HCT116 (cell line): ENCODE measurements at regions not wholly inside any gene's neighbourhood (a gene's known extent, or its start where the extent isn't known, plus 50 kb on each side); places are given as distances from the start of the nearest gene placed in this dataset.

ENCODE experiments used
- ATAC-seq: fragments of 200-7000 bp; cut with Tn5 transposase; 2 replicates; pipeline ENCODE4 v1.9.1; 2020; ENCODE audit warnings: mild to moderate bottlenecking, moderate library complexity
- BruUV-seq: library from RNA; stranded (reverse); fragments of 400-500 nt; replicated peaks from 2 replicates; lab custom pipeline; 2021; lab: Mats Ljungman, UMichigan
- CTCF ChIA-PET: fragments of 300-600 bp; sonication (Branson Sonifier 250); formaldehyde crosslinking; loops from one replicate; lab custom pipeline; 2021; ENCODE audit warnings: antibody characterized with exemption; lab: Charles Lee
- POLR2A ChIA-PET: fragments of 300-600, 350-600 bp; sonication (Branson Sonifier 250); formaldehyde crosslinking; loops from one replicate; lab custom pipeline; 2021; ENCODE audit warnings: antibody characterized with exemption; lab: Charles Lee
- RAD21 ChIA-PET, 2 experiments: fragments of 300-600 bp; sonication (Branson Sonifier 250); formaldehyde crosslinking; loops; one replicate each; lab custom pipeline; 2023; ENCODE audit warnings: low total read pairs in 2 of 2; ENCODE audit not compliant: uncharacterized antibody in 2 of 2, unreplicated experiment in 2 of 2, low non-redundant PET in 1 of 2; lab: Charles Lee
- DNase-seq: peaks from one replicate; pipeline ENCODE4 v3.0.0-alpha.2; 2010; ENCODE audit warnings: low read depth, low spot score
- H2AFZ ChIP-seq: fragments of 200-600 bp; shearing (Covaris generic), sonication (generic); 2 replicates; pipeline ENCODE4 v1.6.1; 2017; ENCODE audit warnings: low read depth, mixed run types, mixed read lengths, antibody characterized with exemption, low read length; ENCODE audit not compliant: poor library complexity, severe bottlenecking
- H3K27ac ChIP-seq: 2 replicates; pipeline ENCODE4 v1.5.1; 2012; ENCODE audit warnings: low read depth, low read length
- H3K27me3 ChIP-seq: fragments of 200-600 bp; sonication (generic); 2 replicates; pipeline ENCODE4 v1.6.1; 2016; ENCODE audit warnings: mixed run types, low read length, mixed read lengths; ENCODE audit not compliant: insufficient read depth
- H3K36me3 ChIP-seq, 2 experiments: fragments of 200-500 bp in 1 of 2; fragments of 200-600 bp in 1 of 2; sonication (Bioruptor generic) in 1 of 2; sonication (generic) in 1 of 2; 2 replicates each; pipeline versions ENCODE4 v1.5.1 to v1.6.1; 2014 to 2016; ENCODE audit warnings: low read length in 2 of 2, inconsistent platforms in 1 of 2, mixed read lengths in 1 of 2, mixed run types in 1 of 2; ENCODE audit not compliant: insufficient read depth in 2 of 2, control insufficient read depth in 1 of 2
- H3K4me1 ChIP-seq, 2 experiments: fragments of 200-600 bp in 1 of 2; sonication (generic) in 1 of 2; 2 replicates each; pipeline versions ENCODE4 v1.5.1 to v1.6.1; 2012 to 2017; ENCODE audit warnings: low read length in 2 of 2, inconsistent platforms in 1 of 2, mild to moderate bottlenecking in 1 of 2, mixed read lengths in 1 of 2, mixed run types in 1 of 2, moderate library complexity in 1 of 2; ENCODE audit not compliant: insufficient read depth in 2 of 2, control insufficient read depth in 1 of 2
- H3K4me2 ChIP-seq: fragments of 200-600 bp; sonication (generic); 2 replicates; pipeline ENCODE4 v1.6.1; 2017; ENCODE audit warnings: mixed run types, low read length, mixed read lengths
- H3K4me3 ChIP-seq, 2 experiments: fragments of 200-600 bp in 1 of 2; sonication (generic) in 1 of 2; replicated peaks in 1 of 2; 2 replicates each; pipeline ENCODE4 v1.5.1; 2011 to 2016; ENCODE audit warnings: low read length in 2 of 2, control low read depth in 1 of 2, low read depth in 1 of 2, mild to moderate bottlenecking in 1 of 2, mixed read lengths in 1 of 2, mixed run types in 1 of 2
- H3K79me2 ChIP-seq: fragments of 200-600 bp; sonication (generic); 2 replicates; pipeline ENCODE4 v1.6.1; 2017; ENCODE audit warnings: mild to moderate bottlenecking, mixed run types, low read length, moderate library complexity, mixed read lengths; ENCODE audit not compliant: insufficient read depth
- H3K9ac ChIP-seq: fragments of 200-600 bp; sonication (generic); 2 replicates; pipeline ENCODE4 v1.6.1; 2016; ENCODE audit warnings: low read length, mixed read lengths
- H3K9me2 ChIP-seq: fragments of 200-600 bp; sonication (generic), shearing (Covaris generic); 2 replicates; pipeline ENCODE4 v1.6.1; 2017; ENCODE audit warnings: mixed run types, mild to moderate bottlenecking, moderate library complexity; ENCODE audit not compliant: insufficient read depth
- H3K9me3 ChIP-seq, 2 experiments: fragments of 200-500 bp in 1 of 2; fragments of 200-600 bp in 1 of 2; sonication (Bioruptor generic) in 1 of 2; sonication (generic) in 1 of 2; 2 replicates each; pipeline ENCODE4 v1.6.1; 2014 to 2017; ENCODE audit warnings: low read length in 2 of 2, mixed read lengths in 2 of 2, inconsistent platforms in 1 of 2, low read depth in 1 of 2, mild to moderate bottlenecking in 1 of 2, mixed run types in 1 of 2, moderate library complexity in 1 of 2; ENCODE audit not compliant: control insufficient read depth in 1 of 2, insufficient read depth in 1 of 2
- H4K20me1 ChIP-seq: fragments of 200-600 bp; sonication (generic), shearing (Covaris generic); 2 replicates; pipeline ENCODE4 v1.6.1; 2017; ENCODE audit warnings: mixed run types, mild to moderate bottlenecking, moderate library complexity; ENCODE audit not compliant: insufficient read depth
- ELF1 ChIP-seq: IDR thresholded peaks from 2 replicates; pipeline ENCODE4 v1.6.1; 2012; ENCODE audit warnings: low read depth, borderline replicate concordance
- EZH2 ChIP-seq: fragments of 200-600 bp; sonication (generic); IDR thresholded peaks from 2 replicates; pipeline ENCODE4 v1.6.1; 2017; ENCODE audit warnings: antibody characterized with exemption, mixed run types
- FOSL1 ChIP-seq: IDR thresholded peaks from 2 replicates; pipeline ENCODE4 v1.6.1; 2012; ENCODE audit warnings: low read depth
- POLR2A ChIP-seq: IDR thresholded peaks from 2 replicates; pipeline ENCODE4 v1.7.0; 2011; ENCODE audit warnings: borderline replicate concordance; ENCODE audit not compliant: insufficient read depth, insufficient read length; ENCODE audit errors: extremely low read depth
- POLR2AphosphoS5 ChIP-seq: IDR thresholded peaks from 2 replicates; pipeline ENCODE4 v1.6.1; 2011; ENCODE audit warnings: mild to moderate bottlenecking, low read depth, low read length, moderate library complexity
- SIN3A ChIP-seq: IDR thresholded peaks from 2 replicates; pipeline ENCODE4 v1.6.1; 2012; ENCODE audit warnings: low read depth
- SP1 ChIP-seq: IDR thresholded peaks from 2 replicates; pipeline ENCODE4 v1.6.1; 2012; ENCODE audit warnings: low read depth
- SRF ChIP-seq: IDR thresholded peaks from 2 replicates; pipeline ENCODE4 v1.6.1; 2012; ENCODE audit warnings: low read depth
- TCF7L2 ChIP-seq: IDR thresholded peaks from 2 replicates; pipeline ENCODE4 v1.7.0; 2011; ENCODE audit warnings: borderline replicate concordance, inconsistent platforms; ENCODE audit not compliant: insufficient read depth, insufficient read length; ENCODE audit errors: extremely low read depth
- ZNF274 ChIP-seq: fragments of 200-500 bp; sonication (Bioruptor generic); IDR thresholded peaks from 2 replicates; pipeline ENCODE4 v1.6.1; 2014; ENCODE audit warnings: mild to moderate bottlenecking, low read depth, low read length, inconsistent platforms
- intact Hi-C: fragments of 100-400 bp; cut with micrococcal nuclease; formaldehyde crosslinking; loops from 2 replicates; pipeline ENCODE4 v1.10.0; 2022
- TF ChIP-seq, protein P1 (sequence below), 3 experiments: fragments of 200-600 bp in 1 of 3; sonication (generic) in 1 of 3; IDR thresholded peaks in 2 of 3; conservative IDR thresholded peaks in 1 of 3; 2 replicates each; pipeline ENCODE4 v1.5.1; 2012 to 2017; ENCODE audit warnings: low read depth in 2 of 3, low read length in 2 of 3, antibody characterized with exemption in 1 of 3, borderline replicate concordance in 1 of 3, control low read depth in 1 of 3, mild to moderate bottlenecking in 1 of 3, mixed read lengths in 1 of 3, mixed run types in 1 of 3, moderate library complexity in 1 of 3; ENCODE audit not compliant: insufficient read depth in 1 of 3

DNA sequence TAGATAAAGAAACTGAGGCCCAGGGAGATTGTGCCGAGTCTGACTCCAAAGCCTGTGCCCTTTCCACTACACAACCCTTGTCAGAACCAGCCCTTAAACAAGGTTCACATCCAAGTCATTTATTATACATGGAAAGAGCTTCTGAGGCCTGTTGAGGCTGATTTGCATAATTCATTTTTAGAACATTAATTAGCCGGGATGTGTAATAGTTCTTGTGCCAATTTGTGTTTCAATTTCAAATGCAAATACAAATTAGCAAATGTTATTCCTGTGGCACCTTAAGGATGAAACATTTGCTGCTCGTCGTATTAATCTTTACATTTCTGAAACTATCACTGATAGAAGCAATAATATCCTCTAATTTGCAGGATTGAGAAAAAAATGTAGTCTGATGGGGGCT lies 174.9 kb downstream of the MYCN start:
- Histone ChIP-seq H3K79me2 (no peaks in the 10 kb centered on the region), H3K4me1 (no peaks in the 10 kb centered on the region), H3K27ac (no peak overlapping the region), H3K36me3 (no peaks in the 10 kb centered on the region), H4K20me1 (no peaks in the 10 kb centered on the region), H3K4me2 (no peak overlapping the region), H2AFZ (no peak overlapping the region), H3K4me3 (no peak overlapping the region), H3K9ac (no peak overlapping the region), H3K9me2 (no peaks in the 10 kb centered on the region), H3K27me3 (no peaks in the 10 kb centered on the region), H3K9me3 (no peaks in the 10 kb centered on the region)
- ATAC-seq (no peak), DNase-seq (no peak)
- no TSS peak for BruUV-seq
- TF ChIP-seq SRF (no peak), SIN3A (no peak), ELF1 (no peak), TCF7L2 (no peak), POLR2AphosphoS5 (no peak), SP1 (no peak)
- intact Hi-C loops = no loop called here
- ChIA-PET CTCF (no interaction called here), RAD21 (no interaction called here), POLR2A (no interaction called here)

DNA sequence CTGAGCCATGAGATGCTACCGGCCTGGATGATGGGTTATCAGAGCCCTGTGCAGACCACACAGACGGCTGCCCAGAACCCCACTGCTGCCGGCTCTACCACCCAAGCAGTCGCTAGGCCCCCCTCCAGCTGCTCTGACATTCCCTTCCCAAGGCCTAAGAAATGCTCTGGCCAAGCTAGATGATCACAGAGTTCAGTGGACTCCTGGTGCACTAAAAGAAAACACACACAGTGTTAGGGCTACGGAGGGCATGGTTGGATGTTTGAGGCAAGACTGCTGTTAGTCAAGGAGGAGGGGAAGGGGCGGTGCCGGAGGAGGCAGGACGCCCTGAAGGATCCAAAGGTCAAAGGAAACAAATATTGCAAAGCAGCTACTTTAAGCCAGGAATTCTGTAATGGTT lies 174.5 kb downstream of the MYCN start:
- H3K27ac ChIP-seq = no peak overlapping the region
- no peaks in the 10 kb centered on the region for H3K9me2 ChIP-seq
- H3K79me2 ChIP-seq = no peaks in the 10 kb centered on the region
- no peak overlapping the region for H2AFZ ChIP-seq
- H3K9ac ChIP-seq = no peak overlapping the region
- H3K4me1 ChIP-seq = no peaks in the 10 kb centered on the region
- no peak for DNase-seq
- H3K4me2 ChIP-seq = no peak overlapping the region
- RAD21 ChIA-PET = no interaction called here
- H3K27me3 ChIP-seq = no peaks in the 10 kb centered on the region
- no TSS peak for BruUV-seq
- no peaks in the 10 kb centered on the region for H4K20me1 ChIP-seq
- no peaks in the 10 kb centered on the region for H3K36me3 ChIP-seq
- POLR2A ChIA-PET = no interaction called here
- TF ChIP-seq POLR2A (no peak), ZNF274 (no peak), FOSL1 (no peak), POLR2AphosphoS5 (no peak), TCF7L2 (no peak), EZH2 (no peak), SP1 (no peak)
- TF ChIP-seq, protein P1, sequence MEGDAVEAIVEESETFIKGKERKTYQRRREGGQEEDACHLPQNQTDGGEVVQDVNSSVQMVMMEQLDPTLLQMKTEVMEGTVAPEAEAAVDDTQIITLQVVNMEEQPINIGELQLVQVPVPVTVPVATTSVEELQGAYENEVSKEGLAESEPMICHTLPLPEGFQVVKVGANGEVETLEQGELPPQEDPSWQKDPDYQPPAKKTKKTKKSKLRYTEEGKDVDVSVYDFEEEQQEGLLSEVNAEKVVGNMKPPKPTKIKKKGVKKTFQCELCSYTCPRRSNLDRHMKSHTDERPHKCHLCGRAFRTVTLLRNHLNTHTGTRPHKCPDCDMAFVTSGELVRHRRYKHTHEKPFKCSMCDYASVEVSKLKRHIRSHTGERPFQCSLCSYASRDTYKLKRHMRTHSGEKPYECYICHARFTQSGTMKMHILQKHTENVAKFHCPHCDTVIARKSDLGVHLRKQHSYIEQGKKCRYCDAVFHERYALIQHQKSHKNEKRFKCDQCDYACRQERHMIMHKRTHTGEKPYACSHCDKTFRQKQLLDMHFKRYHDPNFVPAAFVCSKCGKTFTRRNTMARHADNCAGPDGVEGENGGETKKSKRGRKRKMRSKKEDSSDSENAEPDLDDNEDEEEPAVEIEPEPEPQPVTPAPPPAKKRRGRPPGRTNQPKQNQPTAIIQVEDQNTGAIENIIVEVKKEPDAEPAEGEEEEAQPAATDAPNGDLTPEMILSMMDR (IDR thresholded peaks at IDR 0.05 in 2 of 3, conservative IDR thresholded peaks at IDR 0.05 in 1 of 3; ENCODE audit: borderline replicate concordance in 1 of 3, insufficient read depth in 1 of 3, low read depth in 2 of 3, low read length in 2 of 3) = no peak
- H3K4me3 ChIP-seq = no peak overlapping the region
- CTCF ChIA-PET = no interaction called here
- H3K9me3 ChIP-seq = no peaks in the 10 kb centered on the region
- no peak for ATAC-seq
- intact Hi-C loops = no loop called here
